Mesendoderm (in vitro differentiated cells): ENCODE measurements at regions not wholly inside any gene's neighbourhood (a gene's known extent, or its start where the extent isn't known, plus 50 kb on each side); places are given as distances from the start of the nearest gene placed in this dataset.

Experiments
- DNase-seq: peaks from one replicate; pipeline ENCODE4 v3.0.0; 2013
- H2AK5ac ChIP-seq: 2 replicates; pipeline ENCODE4 v1.6.1; 2013; ENCODE audit warnings: low read length, inconsistent platforms
- H2BK120ac ChIP-seq: 2 replicates; pipeline ENCODE4 v1.6.1; 2013; ENCODE audit warnings: low read depth, mild to moderate bottlenecking, low read length, moderate library complexity, mixed read lengths
- H2BK15ac ChIP-seq: replicated peaks from 2 replicates; pipeline ENCODE4 v1.6.1; 2013; ENCODE audit warnings: low read depth, mild to moderate bottlenecking, moderate library complexity
- H2BK5ac ChIP-seq: 2 replicates; pipeline ENCODE4 v1.6.1; 2013; ENCODE audit warnings: low read length, inconsistent platforms
- H3K18ac ChIP-seq: 2 replicates; pipeline ENCODE4 v1.6.1; 2013; ENCODE audit warnings: mild to moderate bottlenecking, low read length, mixed read lengths
- H3K23ac ChIP-seq: one replicate; pipeline ENCODE4 v1.6.1; 2013; ENCODE audit warnings: low read length
- H3K27ac ChIP-seq: 2 replicates; pipeline ENCODE4 v1.5.1; 2013; ENCODE audit warnings: low read depth, mild to moderate bottlenecking, inconsistent platforms, low read length, moderate library complexity
- H3K27me3 ChIP-seq: 2 replicates; pipeline ENCODE4 v1.6.1; 2013; ENCODE audit warnings: low read length, control low read depth, mild to moderate bottlenecking, inconsistent platforms; ENCODE audit not compliant: insufficient read depth, poor library complexity
- H3K36me3 ChIP-seq: 2 replicates; pipeline ENCODE4 v1.6.1; 2013; ENCODE audit warnings: low read length, inconsistent platforms; ENCODE audit not compliant: control insufficient read depth, insufficient read depth
- H3K4ac ChIP-seq: one replicate; pipeline ENCODE4 v1.6.1; 2013; ENCODE audit warnings: low read depth, mild to moderate bottlenecking, low read length, moderate library complexity
- H3K4me1 ChIP-seq: 2 replicates; pipeline ENCODE4 v1.6.1; 2013; ENCODE audit warnings: low read depth, low read length, inconsistent platforms; ENCODE audit not compliant: control insufficient read depth
- H3K4me2 ChIP-seq: 2 replicates; pipeline ENCODE4 v1.6.1; 2013; ENCODE audit warnings: low read length
- H3K4me3 ChIP-seq: 2 replicates; pipeline ENCODE4 v1.5.1; 2013; ENCODE audit warnings: mild to moderate bottlenecking, low read length
- H3K56ac ChIP-seq: one replicate; pipeline ENCODE4 v1.6.1; 2013; ENCODE audit warnings: low read length
- H3K79me1 ChIP-seq: 2 replicates; pipeline ENCODE4 v1.6.1; 2013; ENCODE audit warnings: low read length, inconsistent platforms
- H3K79me2 ChIP-seq: 2 replicates; pipeline ENCODE4 v1.6.1; 2013; ENCODE audit warnings: mild to moderate bottlenecking, low read length; ENCODE audit not compliant: control insufficient read depth, insufficient read depth
- H3K9ac ChIP-seq: 2 replicates; pipeline ENCODE4 v1.6.1; 2013; ENCODE audit warnings: low read length, inconsistent platforms
- H4K5ac ChIP-seq: one replicate; pipeline ENCODE4 v1.6.1; 2013; ENCODE audit warnings: low read length
- H4K8ac ChIP-seq: one replicate; pipeline ENCODE4 v1.6.1; 2013; ENCODE audit warnings: low read depth, mild to moderate bottlenecking, control low read depth, low read length, moderate library complexity
- WGBS: extraction: QIAGEN DNeasy Blood & Tissue Kit; methylation state at CpG from one replicate; pipeline ENCODE4 v1.1.7; 2013; ENCODE audit warnings: low lambda C conversion rate, missing lambda C conversion rate; ENCODE audit not compliant: insufficient coverage; ENCODE audit errors: extremely low coverage; 5-methylcytosine and 5-hydroxymethylcytosine counted together

DNA sequence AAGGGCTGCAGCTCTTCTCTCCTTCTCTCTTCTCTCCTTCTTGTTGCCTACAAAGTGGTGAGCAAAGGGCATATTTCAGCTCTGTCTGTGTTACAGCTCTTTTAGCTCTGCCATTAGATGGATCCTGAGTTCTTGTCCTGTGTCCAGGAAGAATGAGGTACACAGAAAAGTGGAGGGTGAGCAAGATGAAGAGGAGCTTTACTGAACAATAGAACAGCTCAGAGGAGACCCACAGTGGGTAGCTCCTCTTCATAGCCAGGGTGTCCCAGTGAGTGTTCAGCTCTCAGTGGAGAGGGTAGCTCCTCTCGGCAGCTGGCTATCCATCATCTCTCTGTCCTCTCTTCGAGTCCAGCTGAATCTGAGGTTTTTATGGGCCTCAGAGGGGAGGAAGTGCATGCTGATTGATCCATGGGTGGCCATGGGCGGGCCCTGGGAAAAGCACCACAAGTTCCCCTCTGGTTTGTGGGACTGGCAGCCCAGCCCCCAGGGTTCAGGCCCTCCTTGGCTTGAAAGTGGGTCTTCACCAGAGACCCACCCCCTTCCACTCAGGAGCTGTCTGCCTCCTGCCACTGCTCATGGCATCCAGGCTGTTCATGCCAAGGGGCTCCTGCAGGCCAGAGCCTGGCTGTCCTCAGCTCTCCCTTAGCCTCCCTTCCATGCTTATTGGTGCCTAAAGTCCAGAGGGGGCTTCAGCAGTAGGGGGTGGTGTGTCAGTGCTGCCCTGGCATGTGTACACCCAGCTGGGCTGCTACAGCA, 109.1 kb upstream of the FAM180A start:
- Histone ChIP-seq H3K36me3 (no peaks in the 10 kb centered on the region), H4K8ac (no peak overlapping the region), H3K79me2 (no peaks in the 10 kb centered on the region), H3K4me3 (no peak overlapping the region), H3K27ac (no peak overlapping the region), H3K18ac (no peak overlapping the region), H4K5ac (no peak overlapping the region), H2BK5ac (no peak overlapping the region), H3K4ac (no peak overlapping the region), H3K4me2 (no peak overlapping the region), H3K27me3 (no peaks in the 10 kb centered on the region), H2BK120ac (no peak overlapping the region), H2AK5ac (no peak overlapping the region), H3K9ac (no peak overlapping the region), H3K56ac (no peak overlapping the region), H3K79me1 (no peaks in the 10 kb centered on the region), H3K23ac (no peak overlapping the region), H2BK15ac (no peak overlapping the region), H3K4me1 (peaks cover 2% of the 10 kb centered on the region)
- WGBS: no CpG with 5 or more reads among the region's 3 CpGs
- no peak for DNase-seq

DNA sequence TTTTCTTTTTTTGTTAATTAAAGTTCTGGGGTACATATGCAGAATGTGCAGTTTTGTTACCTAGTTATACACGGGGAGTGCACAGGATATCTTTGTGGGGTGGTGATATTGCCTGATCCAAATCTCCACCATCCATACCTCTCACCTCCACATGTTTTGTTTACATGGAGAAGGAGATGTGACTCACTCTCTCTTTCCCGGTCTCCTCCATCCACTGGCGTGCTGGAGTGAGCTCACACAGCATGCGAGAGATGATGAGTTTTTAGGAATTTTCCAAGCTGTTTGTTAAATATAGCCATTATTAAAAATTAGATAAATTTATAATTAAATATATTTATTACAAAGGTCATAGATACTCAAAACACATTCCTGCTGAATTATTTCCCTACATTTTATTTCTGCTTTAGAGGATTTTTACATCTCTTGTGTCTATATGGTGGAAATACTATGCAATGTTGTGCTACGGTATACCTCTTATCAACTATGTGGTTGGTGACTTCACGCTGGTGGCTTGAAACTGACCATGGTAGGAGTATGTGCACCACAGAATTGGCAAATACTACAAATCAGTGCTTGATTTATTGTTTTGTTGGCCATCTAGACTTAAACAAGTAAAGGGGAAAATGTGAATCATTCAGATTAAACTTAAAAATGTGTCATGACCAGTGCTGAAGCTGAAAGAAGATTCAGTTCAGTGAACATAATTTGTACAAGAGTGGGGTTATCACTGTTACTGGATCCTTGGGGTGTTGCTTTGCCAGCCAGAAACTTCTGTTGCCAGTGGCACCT, 107.9 kb upstream of the FAM180A start:
- Histone ChIP-seq H2BK15ac (no peak overlapping the region), H3K27me3 (no peaks in the 10 kb centered on the region), H3K9ac (no peak overlapping the region), H3K27ac (no peak overlapping the region), H2BK120ac (no peak overlapping the region), H3K18ac (no peak overlapping the region), H4K5ac (no peak overlapping the region), H3K23ac (no peak overlapping the region), H4K8ac (no peak overlapping the region), H3K4me1 (no peaks in the 10 kb centered on the region), H3K4me2 (no peak overlapping the region), H3K36me3 (no peaks in the 10 kb centered on the region), H3K4ac (no peak overlapping the region), H2BK5ac (no peak overlapping the region), H3K79me1 (no peaks in the 10 kb centered on the region), H2AK5ac (no peak overlapping the region), H3K4me3 (no peak overlapping the region), H3K79me2 (no peaks in the 10 kb centered on the region), H3K56ac (no peak overlapping the region)
- WGBS: no CpG with 5 or more reads among the region's 6 CpGs
- DNase-seq: peak; percentile 17

GRCh38 chr7:135855846-135856245, 107.2 kb upstream of the FAM180A start:
- no peaks in the 10 kb centered on the region for H3K79me1 ChIP-seq
- H3K23ac ChIP-seq: no peak overlapping the region
- DNase-seq: peak; percentile 76
- no peaks in the 10 kb centered on the region for H3K27me3 ChIP-seq
- no peak overlapping the region for H3K4ac ChIP-seq
- H3K9ac ChIP-seq: no peak overlapping the region
- no peak overlapping the region for H4K8ac ChIP-seq
- H2BK120ac ChIP-seq: no peak overlapping the region
- no peak overlapping the region for H3K56ac ChIP-seq
- H3K4me2 ChIP-seq: no peak overlapping the region
- H2BK5ac ChIP-seq: no peak overlapping the region
- H3K27ac ChIP-seq: no peak overlapping the region
- H3K79me2 ChIP-seq: no peaks in the 10 kb centered on the region
- no peak overlapping the region for H2AK5ac ChIP-seq
- no peak overlapping the region for H2BK15ac ChIP-seq
- whole genome bisulfite sequencing: no CpG with 5 or more reads among the region's 3 CpGs
- H3K36me3 ChIP-seq: no peaks in the 10 kb centered on the region
- H3K4me3 ChIP-seq: no peak overlapping the region
- H3K4me1 ChIP-seq: no peaks in the 10 kb centered on the region
- H4K5ac ChIP-seq: no peak overlapping the region
- no peak overlapping the region for H3K18ac ChIP-seq

DNA sequence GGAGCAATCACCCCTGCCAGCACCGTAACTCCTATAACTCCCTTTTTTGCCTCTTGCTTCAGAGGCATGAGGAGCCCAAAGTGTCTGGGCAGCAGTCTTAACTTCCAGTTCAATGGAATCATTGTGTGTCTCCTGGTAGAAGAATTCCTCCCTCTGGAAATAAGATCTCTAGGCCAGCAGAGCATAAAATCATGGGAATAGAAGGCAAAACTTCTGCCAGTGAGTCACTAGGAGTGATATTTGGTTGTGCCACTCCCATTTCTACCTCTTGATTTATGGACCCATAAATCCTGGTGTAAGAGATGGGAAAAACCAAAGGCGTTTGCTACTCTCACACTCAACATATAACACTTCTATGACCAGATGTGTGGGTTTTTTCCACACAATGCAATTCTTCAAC, 104.9 kb upstream of the FAM180A start:
- Histone ChIP-seq H3K27me3 (no peaks in the 10 kb centered on the region), H3K4me1 (no peaks in the 10 kb centered on the region), H2AK5ac (no peak overlapping the region), H3K4ac (no peak overlapping the region), H3K56ac (no peak overlapping the region), H2BK5ac (no peak overlapping the region), H3K18ac (no peak overlapping the region), H2BK120ac (no peak overlapping the region), H4K5ac (no peak overlapping the region), H4K8ac (no peak overlapping the region), H3K79me1 (no peaks in the 10 kb centered on the region), H3K23ac (no peak overlapping the region), H3K4me2 (no peak overlapping the region), H3K36me3 (no peaks in the 10 kb centered on the region), H2BK15ac (peak overlapping the region; percentile 47), H3K4me3 (no peak overlapping the region), H3K27ac (no peak overlapping the region), H3K9ac (no peak overlapping the region), H3K79me2 (no peaks in the 10 kb centered on the region)
- WGBS: no CpG with 5 or more reads among the region's 2 CpGs
- no peak for DNase-seq

DNA sequence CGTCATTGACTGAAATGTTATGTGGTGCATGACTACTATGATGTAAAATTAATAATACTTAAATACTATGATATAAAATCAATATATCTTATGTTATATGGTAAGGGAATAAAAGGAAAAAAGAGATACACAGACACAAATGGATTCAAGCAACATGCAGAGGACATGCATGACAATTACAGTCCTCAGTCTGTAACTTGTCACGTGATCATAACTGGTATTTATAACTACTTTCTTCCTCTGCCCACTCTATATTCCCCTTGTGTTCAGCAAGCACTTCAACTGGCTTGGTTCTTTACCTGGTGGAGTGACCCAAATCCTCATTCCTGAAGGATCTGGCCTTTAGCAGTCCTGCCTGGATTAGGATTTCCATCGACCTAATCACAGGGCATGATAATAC, 104.4 kb upstream of the FAM180A start:
- no peak overlapping the region for H2BK120ac ChIP-seq
- H3K27me3 ChIP-seq: no peaks in the 10 kb centered on the region
- H3K79me2 ChIP-seq: no peaks in the 10 kb centered on the region
- DNase-seq: no peak
- no peak overlapping the region for H3K4me2 ChIP-seq
- no peak overlapping the region for H3K56ac ChIP-seq
- no peak overlapping the region for H3K23ac ChIP-seq
- no peak overlapping the region for H3K9ac ChIP-seq
- no peak overlapping the region for H3K4me3 ChIP-seq
- no peak overlapping the region for H4K8ac ChIP-seq
- no peak overlapping the region for H2AK5ac ChIP-seq
- H2BK15ac ChIP-seq: no peak overlapping the region
- no CpG with 5 or more reads among the region's 3 CpGs for WGBS
- no peak overlapping the region for H2BK5ac ChIP-seq
- H3K79me1 ChIP-seq: no peaks in the 10 kb centered on the region
- no peak overlapping the region for H3K18ac ChIP-seq
- H3K27ac ChIP-seq: no peak overlapping the region
- H4K5ac ChIP-seq: no peak overlapping the region
- H3K4ac ChIP-seq: no peak overlapping the region
- no peaks in the 10 kb centered on the region for H3K36me3 ChIP-seq
- no peaks in the 10 kb centered on the region for H3K4me1 ChIP-seq
